ENCODE measurements at regions not wholly inside any gene's neighbourhood (a gene's known extent, or its start where the extent isn't known, plus 50 kb on each side); places are given as distances from the start of the nearest gene placed in this dataset.

GRCh38 chr2:181243319-181243718 lies 213.9 kb upstream of the ITGA4 start:
- DNase-seq (ENCODE audit: low spot score), result no peak

GRCh38 chr2:181250691-181251090 lies 206.5 kb upstream of the ITGA4 start:
- no peak for DNase-seq (ENCODE audit: low spot score)

- DNase-seq (ENCODE audit: low spot score), result no peak
These were observed 204.7 kb upstream of the ITGA4 start for GRCh38 chr2:181252262-181253148.

- DNase-seq (ENCODE audit: low spot score), result no peak
These were observed 203.7 kb upstream of the ITGA4 start for GRCh38 chr2:181253438-181253837.

- no peak for DNase-seq (ENCODE audit: low spot score)
These were observed 201.5 kb upstream of the ITGA4 start for GRCh38 chr2:181255651-181256050.

- no peak for DNase-seq (ENCODE audit: low spot score)
These were observed 198.5 kb upstream of the ITGA4 start for GRCh38 chr2:181258720-181259119.

- no peak for DNase-seq (ENCODE audit: low spot score)
These were observed 194.4 kb upstream of the ITGA4 start for GRCh38 chr2:181262782-181263181.

GRCh38 chr2:181264001-181264400 lies 193.2 kb upstream of the ITGA4 start:
- DNase-seq (ENCODE audit: low spot score), result no peak

- DNase-seq (ENCODE audit: low spot score), result no peak
These were observed 192.7 kb upstream of the ITGA4 start for GRCh38 chr2:181264441-181264840.

- DNase-seq (ENCODE audit: low spot score), result no peak
These were observed 190.6 kb upstream of the ITGA4 start for GRCh38 chr2:181266614-181267013.

GRCh38 chr2:181268174-181268867 lies 188.9 kb upstream of the ITGA4 start:
- no peak for DNase-seq (ENCODE audit: low spot score)

GRCh38 chr2:181273986-181274385 lies 183.2 kb upstream of the ITGA4 start:
- DNase-seq (ENCODE audit: low spot score), result no peak

- no peak for DNase-seq (ENCODE audit: low spot score)
These were observed 181.5 kb upstream of the ITGA4 start for GRCh38 chr2:181275643-181276070.

- DNase-seq (ENCODE audit: low spot score), result no peak
These were observed 175.9 kb upstream of the ITGA4 start for GRCh38 chr2:181281206-181281832.

GRCh38 chr2:181285116-181285515 lies 172.1 kb upstream of the ITGA4 start:
- DNase-seq (ENCODE audit: low spot score), result no peak

- no peak for DNase-seq (ENCODE audit: low spot score)
These were observed 167.5 kb upstream of the ITGA4 start for GRCh38 chr2:181289698-181290097.

GRCh38 chr2:181290182-181290581 lies 167.0 kb upstream of the ITGA4 start:
- DNase-seq (ENCODE audit: low spot score), result no peak

GRCh38 chr2:181294979-181295378 lies 162.2 kb upstream of the ITGA4 start:
- DNase-seq (ENCODE audit: low spot score), result no peak

- no peak for DNase-seq (ENCODE audit: low spot score)
These were observed 156.4 kb upstream of the ITGA4 start for GRCh38 chr2:181300600-181301291.

- peak; percentile 12 for DNase-seq (ENCODE audit: low spot score)
These were observed 153.0 kb upstream of the ITGA4 start for GRCh38 chr2:181304011-181304844.
